GM19025 (cell line): ENCODE measurements at regions not wholly inside any gene's neighbourhood (a gene's known extent, or its start where the extent isn't known, plus 50 kb on each side); places are given as distances from the start of the nearest gene placed in this dataset.

Experiments
- ATAC-seq: cut with Tn5 transposase; IDR thresholded peaks from one replicate; pipeline ENCODE4 v1.9.1; 2021; ENCODE audit warnings: mild to moderate bottlenecking, low read depth, moderate library complexity; ENCODE audit not compliant: unreplicated experiment

DNA sequence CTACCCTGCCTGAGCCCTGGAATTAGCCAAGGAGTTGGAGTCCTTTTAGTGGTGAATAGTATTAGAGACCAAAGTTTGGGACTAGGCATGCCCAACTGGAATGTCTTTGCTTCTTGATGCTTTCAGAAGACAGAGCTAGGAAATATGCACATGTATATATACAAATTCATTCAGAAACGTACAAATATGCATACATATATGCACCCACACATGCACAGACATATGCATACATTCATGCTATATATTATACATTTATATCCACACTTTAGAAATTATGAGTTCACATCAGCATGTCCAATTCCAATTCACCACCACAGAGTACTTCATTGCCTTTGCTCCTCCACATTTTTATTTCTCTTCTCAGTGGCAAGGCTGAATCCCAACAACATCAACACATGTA is 398.3 kb upstream of the MPDZ start:
- ATAC-seq, result no peak

DNA sequence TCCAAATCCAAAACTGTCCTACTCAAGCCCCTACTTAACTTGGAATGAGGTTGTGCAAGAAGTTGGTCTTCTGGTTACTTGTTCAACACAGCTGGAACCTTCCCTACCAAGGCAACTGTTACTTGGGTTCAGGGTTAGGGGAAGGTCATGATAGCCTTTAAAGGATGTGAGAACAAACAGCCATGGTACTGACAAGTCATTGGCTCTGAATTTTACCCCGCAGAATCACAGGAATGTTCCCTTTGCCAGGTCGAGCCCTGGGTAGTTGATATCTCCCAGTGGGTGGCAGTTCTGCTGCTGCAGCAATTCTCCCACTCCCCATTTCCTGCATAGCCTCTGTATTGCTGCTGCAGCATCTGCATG is 396.1 kb upstream of the MPDZ start:
- ATAC-seq, result no peak

DNA sequence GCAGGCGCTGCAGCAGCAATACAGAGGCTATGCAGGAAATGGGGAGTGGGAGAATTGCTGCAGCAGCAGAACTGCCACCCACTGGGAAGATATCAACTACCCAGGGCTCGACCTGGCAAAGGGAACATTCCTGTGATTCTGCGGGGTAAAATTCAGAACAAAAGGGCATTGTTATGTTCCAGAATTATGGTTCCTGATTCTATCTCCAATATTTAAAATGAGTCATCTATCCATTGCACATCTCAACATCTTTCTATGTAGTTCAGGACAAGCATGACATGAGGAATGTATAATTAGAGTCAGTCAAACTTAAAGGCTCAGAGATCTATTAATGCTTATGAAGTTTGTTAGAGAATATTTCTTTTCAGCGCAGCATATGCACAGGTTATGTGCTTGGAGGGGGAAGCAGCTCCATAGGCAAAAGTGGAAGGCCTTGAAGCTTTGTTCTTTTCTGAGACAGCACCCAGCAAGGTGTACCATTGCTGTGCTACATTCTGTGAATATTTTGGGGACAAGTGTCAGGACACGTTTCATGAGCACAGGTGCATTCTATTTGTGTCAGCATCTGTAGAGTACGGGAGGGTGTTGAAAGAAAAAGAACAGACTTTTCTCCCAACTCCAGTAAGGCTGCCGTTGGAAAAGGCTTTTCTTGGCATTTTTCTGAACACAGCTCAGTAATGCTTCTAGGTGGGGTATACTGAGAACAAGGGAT is 395.6 kb upstream of the MPDZ start:
- no peak for ATAC-seq

DNA sequence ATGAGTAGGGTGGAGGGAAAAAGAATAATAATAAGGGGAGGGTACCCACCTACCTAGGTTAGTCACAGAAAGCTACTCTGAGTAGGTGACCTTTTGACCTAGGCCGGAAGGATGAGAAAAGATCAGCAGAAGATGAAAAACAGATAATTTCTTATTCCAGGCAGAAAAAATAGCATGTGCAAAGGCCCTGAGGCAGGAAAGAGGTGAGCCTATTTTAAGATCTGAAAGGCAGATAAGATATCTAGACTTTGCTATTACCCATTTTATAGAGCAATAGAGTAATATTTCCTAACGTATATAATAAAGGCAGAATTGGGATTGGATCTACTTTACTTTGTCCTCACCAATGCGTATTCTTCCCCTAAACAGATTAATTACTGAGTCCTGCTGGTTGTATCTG is 393.9 kb upstream of the MPDZ start:
- no peak for ATAC-seq

DNA sequence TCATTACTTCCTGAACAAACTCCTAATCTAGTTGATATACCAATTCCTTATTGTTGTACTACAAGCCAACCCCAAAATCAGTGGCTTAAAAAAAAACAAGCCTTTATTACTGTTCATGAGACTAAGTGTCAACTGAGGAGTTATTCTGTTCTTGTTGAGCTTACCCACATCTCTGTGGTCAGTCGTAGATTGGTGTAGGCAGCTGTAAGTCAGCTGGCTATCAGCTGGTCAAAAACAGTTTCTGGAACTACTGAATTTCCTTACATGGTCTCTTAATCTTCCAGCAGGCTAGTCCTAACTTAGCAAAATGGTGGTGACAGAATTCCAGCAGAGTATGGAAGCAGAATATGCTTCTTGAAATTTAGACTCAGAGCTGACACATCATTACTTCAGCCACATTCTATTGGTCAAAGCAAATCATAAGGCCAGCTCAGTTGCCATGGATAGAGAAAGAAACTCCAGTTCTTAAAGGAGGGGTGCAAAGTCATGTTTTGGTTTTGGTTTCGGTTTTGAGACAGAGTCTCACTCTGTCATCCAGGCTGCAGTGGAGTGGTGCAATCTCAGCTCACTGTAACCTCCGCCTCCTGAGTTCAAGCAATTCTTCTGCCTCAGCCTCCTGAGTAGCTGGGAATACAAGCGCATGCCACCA is 386.1 kb upstream of the MPDZ start:
- ATAC-seq, result peak; percentile 55

DNA sequence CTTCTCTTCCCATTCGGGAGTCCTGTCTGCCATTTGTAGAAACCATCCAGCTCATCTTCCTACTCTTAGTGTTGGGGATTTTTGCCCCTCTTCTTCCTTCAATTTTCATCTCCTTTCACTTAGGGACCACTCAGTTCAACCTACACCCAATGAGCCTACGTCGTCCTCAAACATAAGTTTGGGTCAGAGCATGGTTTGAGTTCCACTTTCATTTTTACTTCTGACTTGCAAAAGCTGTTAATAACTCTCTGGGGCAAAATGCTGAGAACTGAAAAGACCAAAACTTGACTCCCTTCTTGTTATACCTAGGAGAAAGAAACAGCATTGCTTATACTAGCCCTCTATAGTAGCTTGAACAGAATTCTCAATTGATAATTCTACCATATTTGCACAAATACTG is 381.5 kb upstream of the MPDZ start:
- ATAC-seq, result peak; percentile 76

DNA sequence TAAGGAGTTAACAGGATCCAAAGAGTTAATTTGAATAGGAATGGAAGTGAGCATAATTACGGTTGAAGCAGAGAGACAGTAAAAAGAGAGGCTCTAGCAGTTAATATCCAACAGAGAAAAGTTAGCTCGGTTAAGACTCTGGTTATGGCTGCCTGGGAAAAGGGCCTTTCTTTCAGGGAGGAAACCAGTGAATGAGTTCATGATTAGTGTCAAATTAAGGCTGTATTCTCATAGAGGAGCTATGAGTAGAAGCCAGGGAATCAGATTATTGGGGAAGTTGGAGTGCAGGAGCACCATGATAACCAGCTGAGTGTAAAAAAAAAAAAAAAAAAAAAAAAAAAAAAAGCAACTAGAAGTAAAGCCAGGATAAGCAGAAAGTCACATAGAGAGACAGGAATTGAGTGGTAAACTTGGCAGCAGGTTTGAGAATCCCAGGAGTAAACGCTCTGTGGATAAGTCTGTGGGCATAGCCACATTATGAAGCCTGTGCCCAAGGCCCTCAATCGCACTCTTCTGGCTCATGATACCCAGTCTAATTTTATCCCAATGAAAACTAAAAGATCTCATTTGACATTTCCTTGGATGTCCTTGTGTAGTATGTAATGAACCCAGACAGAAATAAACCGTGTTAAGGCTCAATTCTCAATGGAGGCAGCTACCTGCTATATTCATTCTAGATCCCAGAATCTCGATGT is 372.6 kb upstream of the MPDZ start:
- ATAC-seq, result no peak

DNA sequence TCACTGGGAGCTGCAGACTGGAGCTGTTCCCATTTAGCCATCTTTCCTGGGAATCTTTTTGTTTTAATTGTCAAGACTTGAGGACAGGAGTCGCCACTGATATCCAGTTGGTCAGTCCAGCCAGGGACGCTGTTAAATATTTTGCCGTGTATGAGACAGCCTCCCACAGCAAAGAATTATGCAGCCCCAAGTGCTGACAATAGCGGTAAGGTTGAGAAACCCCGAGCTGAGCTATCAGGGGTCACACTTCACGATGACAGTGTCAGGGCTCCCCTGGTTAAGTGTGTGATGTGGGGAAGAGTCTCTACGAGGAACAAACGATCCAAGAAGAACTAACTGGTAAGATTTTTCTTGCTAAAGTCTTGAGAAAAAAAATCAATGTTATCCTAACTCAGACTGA is 372.0 kb upstream of the MPDZ start:
- no peak for ATAC-seq

DNA sequence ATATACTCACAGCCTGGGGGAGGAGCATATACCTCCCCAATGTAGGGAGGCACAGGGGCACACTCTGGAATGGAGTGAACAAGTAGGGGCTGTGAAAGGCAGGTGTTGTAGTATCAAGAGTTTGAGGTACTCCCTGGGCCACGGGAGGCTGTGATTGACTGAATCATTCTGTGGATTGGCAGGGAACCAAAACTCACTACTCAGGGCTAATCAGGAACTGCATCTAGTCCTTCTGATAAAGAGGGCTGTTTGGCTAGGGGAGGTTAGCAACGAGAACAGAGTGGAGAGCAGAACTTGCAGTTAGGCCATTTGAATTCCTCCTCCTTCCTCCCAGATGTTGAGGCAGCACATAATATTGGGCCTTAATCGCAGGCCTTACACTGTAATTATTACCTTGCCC is 369.2 kb upstream of the MPDZ start:
- ATAC-seq, result no peak

DNA sequence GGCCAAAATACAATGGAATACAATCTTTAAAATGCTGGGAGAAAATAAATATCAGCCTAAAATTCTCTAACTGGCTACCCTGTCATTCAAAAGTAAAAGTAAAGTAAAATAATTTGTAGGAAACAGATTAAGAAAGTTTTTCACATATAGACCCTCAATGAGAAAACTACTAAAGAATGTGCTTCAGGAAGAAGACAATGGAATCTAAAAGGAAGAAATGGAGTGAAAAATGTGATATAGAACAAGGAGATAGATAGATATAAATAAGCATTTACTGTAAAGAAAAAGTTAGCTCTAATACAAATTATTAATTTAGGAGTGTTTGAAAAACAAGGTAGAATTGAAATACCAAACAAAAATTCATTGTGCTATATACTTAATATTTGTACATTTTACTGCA is 368.6 kb upstream of the MPDZ start:
- ATAC-seq, result no peak

DNA sequence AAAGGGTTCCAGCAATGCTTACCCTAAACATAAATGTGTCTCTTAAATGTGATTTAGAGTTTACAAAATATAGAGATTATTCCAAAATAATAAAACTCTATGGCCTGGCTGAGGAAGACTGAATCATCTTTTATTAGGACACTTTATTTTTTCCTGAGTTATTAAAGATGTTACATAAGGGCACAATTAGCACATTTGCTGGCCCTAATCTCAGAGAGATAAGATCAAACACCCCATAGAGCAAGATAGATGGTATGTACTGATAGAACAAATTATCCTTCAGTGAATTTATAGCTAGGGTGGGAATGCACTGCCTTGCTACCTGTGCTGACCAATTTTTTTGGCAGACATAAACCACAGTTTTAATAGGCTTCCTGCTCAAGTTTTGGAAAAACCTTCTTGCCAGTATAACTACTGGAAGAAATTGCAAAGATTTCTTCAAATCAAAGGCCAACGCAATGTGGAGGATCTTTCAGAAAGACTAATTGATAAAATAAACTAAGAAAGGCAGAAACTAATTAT is 367.1 kb upstream of the MPDZ start:
- ATAC-seq, result no peak

DNA sequence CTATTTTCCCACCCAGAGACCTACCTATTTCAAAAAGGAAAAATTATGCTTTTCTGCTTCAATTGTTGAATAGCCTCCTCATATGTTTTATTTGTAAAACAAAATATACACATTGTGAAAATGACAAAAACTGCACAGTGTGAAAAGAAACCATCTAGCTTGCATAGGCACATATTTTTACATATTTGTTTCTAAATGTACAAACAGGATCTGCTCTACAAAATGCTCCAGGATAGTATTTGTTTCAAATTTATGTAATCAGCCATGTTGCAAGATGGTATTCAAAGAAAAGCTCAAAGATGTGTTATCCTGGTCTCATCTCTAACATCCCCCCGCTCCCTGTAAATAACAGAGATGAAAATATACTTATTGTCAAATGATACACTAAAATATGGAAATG is 366.1 kb upstream of the MPDZ start:
- ATAC-seq, result no peak

DNA sequence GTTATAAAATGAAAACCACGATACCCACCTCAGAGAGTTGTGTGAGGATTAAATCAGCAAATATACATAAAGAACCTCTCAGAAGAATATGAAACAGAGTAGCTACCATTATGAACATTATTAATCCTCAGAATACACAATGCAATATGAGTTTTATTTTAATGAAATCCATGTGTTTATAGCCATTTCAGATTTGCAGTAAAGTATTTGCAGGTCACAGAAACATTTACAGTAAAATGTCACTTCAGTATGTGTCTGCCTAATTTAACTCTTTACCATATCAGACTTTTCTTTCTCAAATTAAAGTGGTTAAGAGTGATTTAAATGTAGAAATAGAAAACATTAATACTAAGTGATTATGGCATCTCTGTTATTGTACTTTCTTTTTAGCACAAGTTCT is 365.2 kb upstream of the MPDZ start:
- no peak for ATAC-seq

DNA sequence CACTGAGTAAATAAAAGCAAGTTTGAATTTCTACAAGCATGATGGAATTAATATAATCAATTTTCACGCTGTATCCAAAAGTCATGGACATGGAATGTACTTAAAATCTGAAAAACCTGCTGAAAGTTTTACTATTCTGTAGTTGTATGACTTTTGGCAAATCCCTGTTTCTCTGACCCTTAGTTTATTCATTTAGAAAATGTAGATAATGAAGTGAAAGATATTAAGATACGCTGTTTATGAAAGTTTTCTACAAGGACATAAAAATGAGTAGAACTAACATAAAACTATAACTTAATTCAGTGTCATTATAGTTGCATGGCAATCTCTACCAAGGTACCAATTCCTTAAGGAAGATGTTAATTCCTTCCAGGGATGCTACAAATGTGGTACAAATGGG is 363.2 kb upstream of the MPDZ start:
- no peak for ATAC-seq

DNA sequence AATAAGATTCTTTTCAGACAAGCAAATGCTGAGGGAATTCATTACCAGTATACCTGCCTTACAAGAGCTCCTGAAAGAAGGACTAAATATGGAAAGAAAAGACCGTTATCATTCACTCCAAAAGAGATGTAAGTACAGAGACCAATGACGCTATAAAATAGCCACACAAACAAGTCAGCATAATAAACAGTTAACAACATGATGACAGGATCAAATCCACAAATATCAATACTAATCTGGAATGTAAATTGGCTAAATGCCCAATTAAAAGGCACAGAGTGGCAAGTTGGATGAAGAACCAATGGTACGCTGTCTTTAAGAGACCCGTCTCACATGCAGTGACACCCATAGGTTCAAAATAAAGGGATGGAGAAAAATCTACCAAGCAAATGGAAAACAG is 349.6 kb upstream of the MPDZ start:
- no peak for ATAC-seq

DNA sequence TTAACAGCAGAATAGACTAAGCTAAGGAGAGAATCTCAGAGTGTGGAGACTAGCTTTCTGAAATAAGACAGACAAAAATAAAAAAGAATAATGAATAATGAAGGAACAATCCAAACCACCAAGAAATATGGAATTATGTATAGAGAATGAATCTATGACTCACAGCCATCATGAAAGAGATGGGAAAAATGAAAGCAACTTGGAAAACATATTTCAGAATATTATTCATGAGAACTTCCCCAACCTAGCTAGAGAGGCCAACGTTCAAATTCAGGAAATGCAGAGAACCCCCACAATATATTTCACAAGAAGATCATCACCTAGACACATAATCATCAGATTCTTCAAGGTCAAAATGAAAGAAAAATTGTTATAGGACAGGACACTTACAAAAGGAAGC is 349.0 kb upstream of the MPDZ start:
- ATAC-seq, result no peak

DNA sequence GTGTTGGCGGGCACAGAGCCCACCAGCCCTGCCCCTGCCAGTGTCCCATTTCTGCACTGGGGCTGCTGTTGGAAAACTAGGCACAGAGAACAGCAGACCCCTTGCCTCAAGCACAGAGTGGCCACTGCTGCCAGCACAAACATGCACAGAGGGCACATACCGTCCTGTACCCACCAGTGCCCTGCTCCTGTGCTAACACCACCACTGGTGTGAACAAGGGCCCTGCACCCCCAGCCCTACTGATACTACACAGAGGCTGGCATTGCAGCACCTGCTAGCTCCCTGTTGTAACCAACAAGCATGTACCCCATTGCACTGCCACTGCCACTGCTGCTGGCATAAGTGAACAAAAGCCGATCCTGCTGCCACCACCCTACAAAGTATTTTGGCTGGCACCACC is 348.0 kb upstream of the MPDZ start:
- ATAC-seq, result no peak

DNA sequence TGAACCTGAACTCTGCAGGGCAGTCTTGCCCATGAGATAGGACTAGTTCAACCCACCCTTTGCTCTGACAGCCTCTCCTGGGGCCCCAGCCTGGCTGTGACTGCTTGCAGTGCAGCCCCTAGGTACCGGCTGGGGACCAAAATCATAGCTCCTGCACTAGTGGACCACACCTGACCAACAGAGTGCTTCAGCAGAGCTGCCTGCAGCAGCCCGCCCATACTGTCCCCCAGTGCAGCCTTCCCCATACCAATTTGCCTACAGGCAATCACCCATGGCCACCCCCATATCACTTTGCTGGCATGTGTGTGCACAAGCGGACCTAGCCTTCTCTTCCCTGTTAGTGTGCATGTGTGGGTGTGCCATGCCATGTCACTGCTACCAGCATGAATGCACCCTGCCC is 347.6 kb upstream of the MPDZ start:
- ATAC-seq, result no peak

DNA sequence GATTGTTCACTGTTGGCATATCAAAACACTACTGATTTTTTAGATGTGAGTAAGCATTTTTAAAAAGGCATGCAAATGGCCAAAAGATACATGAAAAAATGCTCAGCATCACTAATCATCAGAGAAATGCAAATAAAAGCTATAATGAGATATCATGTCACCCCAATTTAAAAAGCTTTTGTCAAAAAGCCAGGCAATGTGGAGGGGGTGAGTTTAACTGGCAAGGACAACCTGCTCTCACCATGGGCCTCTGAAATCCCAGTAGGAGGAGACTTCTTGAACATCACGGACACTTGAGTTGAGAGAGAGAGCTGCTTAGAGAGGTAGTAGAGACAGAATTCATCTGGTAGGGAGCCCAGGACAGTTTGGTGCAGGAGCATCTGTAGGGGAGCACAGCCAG is 347.1 kb upstream of the MPDZ start:
- ATAC-seq, result no peak

DNA sequence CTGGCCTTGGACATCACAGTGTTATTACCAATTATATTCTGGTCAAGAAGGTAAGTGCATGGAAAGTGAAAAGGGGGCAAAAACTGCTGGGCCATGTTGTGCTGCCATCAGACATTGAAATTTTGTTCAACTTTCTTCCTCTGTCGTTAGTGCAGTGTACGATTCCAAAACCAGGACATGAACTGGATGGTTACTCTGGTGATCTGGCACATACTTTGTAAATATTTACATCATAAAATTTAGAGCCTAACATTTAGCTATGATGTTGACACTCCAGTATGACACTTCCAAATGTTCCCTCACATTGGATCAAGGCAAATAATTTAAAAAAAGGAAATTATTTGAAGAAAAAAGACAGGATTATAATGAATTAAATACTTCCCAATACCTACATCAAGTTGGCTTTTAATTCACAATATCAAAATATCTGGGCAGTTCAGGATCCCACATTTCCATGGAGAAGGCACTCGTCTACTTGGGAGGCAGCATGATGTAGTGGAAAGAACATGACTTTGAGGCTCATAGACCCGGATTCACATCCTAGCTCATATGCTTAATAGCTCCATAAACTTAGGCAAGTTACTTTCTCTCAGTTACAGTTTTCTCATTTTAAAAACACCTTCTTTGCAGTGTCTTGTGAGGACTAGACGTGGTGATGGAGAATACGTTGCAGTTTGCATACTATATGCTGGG is 342.5 kb upstream of the MPDZ start:
- ATAC-seq, result no peak

DNA sequence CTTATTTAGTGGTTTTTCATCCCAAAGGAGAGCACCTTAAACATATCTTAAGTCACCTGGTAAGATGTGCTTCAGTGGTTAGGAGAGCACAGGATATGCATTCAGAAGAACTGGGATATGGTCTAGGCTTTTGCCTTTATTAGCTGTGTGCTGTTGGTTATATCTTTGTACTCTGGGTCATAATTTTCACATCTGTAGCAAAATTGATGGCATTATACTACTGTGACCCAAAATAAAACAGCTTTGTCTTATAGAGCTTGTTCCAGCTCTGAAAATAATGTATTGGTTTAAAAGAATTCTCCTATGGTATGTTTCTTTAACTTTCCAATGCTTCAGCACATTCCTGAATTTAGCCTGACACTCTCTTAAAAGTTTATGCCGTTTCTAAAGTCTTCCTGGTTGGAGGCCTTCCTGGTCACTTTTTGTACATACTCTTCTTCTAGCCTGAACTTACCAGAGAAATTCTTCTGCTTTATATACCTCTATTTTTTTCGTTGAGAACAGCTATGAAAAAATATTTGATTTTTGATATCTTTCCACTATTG is 337.1 kb upstream of the MPDZ start:
- no peak for ATAC-seq
